Hepatocyte (in vitro differentiated cells): ENCODE measurements at regions not wholly inside any gene's neighbourhood (a gene's known extent, or its start where the extent isn't known, plus 50 kb on each side); places are given as distances from the start of the nearest gene placed in this dataset.

ENCODE experiments used
- DNase-seq: peaks from one replicate; pipeline ENCODE4 v3.0.0-alpha.2; 2016; ENCODE audit warnings: low spot score
- H2AFZ ChIP-seq: fragments of 200-600 bp; sonication (generic); 2 replicates; pipeline ENCODE4 v1.6.0; 2016; ENCODE audit warnings: antibody characterized with exemption, mild to moderate bottlenecking
- H3K27ac ChIP-seq: fragments of 200-600 bp; sonication (generic); 2 replicates; pipeline ENCODE4 v1.5.1; 2016; ENCODE audit warnings: mild to moderate bottlenecking
- H3K27me3 ChIP-seq: fragments of 200-600 bp; sonication (generic); 2 replicates; pipeline ENCODE4 v1.6.1; 2016
- H3K36me3 ChIP-seq: fragments of 200-600 bp; sonication (generic); replicated peaks from 2 replicates; pipeline ENCODE4 v1.5.1; 2016; ENCODE audit warnings: low read depth; ENCODE audit not compliant: insufficient read depth
- H3K4me1 ChIP-seq: fragments of 200-600 bp; sonication (generic); 2 replicates; pipeline ENCODE4 v1.5.1; 2016; ENCODE audit warnings: mild to moderate bottlenecking, moderate library complexity; ENCODE audit not compliant: insufficient read depth
- H3K4me2 ChIP-seq: fragments of 200-600 bp; sonication (generic); 2 replicates; pipeline ENCODE4 v1.6.0; 2016
- H3K4me3 ChIP-seq: fragments of 200-600 bp; sonication (generic); 2 replicates; pipeline ENCODE4 v1.5.1; 2016; ENCODE audit warnings: mild to moderate bottlenecking
- H3K79me2 ChIP-seq: fragments of 200-600 bp; sonication (generic); 2 replicates; pipeline ENCODE4 v1.6.0; 2017; ENCODE audit warnings: mild to moderate bottlenecking
- H3K9me2 ChIP-seq: fragments of 200-600 bp; sonication (generic); replicated peaks from 2 replicates; pipeline ENCODE4 v1.6.0; 2017; ENCODE audit warnings: mild to moderate bottlenecking; ENCODE audit not compliant: insufficient read depth
- H3K9me3 ChIP-seq: fragments of 200-600 bp; sonication (generic); 2 replicates; pipeline ENCODE4 v1.5.1; 2016; ENCODE audit warnings: low read depth, mild to moderate bottlenecking
- H4K20me1 ChIP-seq: fragments of 200-600 bp; sonication (generic); 2 replicates; pipeline ENCODE4 v1.6.0; 2016; ENCODE audit warnings: mild to moderate bottlenecking; ENCODE audit not compliant: insufficient read depth, poor library complexity, severe bottlenecking
- CTCF ChIP-seq: fragments of 200-600 bp; sonication (generic); IDR thresholded peaks from 2 replicates; pipeline ENCODE4 v1.5.1; 2016; ENCODE audit warnings: antibody characterized with exemption, mild to moderate bottlenecking; ENCODE audit not compliant: poor library complexity
- EZH2 ChIP-seq: fragments of 200-600 bp; sonication (generic); IDR thresholded peaks from 2 replicates; pipeline ENCODE4 v1.6.1; 2016; ENCODE audit warnings: antibody characterized with exemption, mild to moderate bottlenecking, borderline replicate concordance
- EZH2phosphoT487 ChIP-seq: fragments of 200-600 bp; sonication (generic); IDR thresholded peaks from one replicate; pipeline ENCODE4 v1.6.1; 2018; ENCODE audit warnings: antibody characterized with exemption, mild to moderate bottlenecking, low read depth, moderate library complexity; ENCODE audit not compliant: unreplicated experiment, severe bottlenecking
- WGBS: methylation state at CpG from one replicate; pipeline ENCODE4 v1.1.6; 2016; ENCODE audit warnings: low lambda C conversion rate; ENCODE audit errors: missing lambda C conversion rate; 5-methylcytosine and 5-hydroxymethylcytosine counted together

GRCh38 chr5:118597543-118597942 lies 390.8 kb downstream of the DTWD2 start:
- H3K9me3 ChIP-seq: no peaks in the 10 kb centered on the region
- no peak overlapping the region for H2AFZ ChIP-seq
- TF ChIP-seq EZH2: no peak
- TF ChIP-seq EZH2phosphoT487: no peak
- TF ChIP-seq CTCF: no peak
- no peaks in the 10 kb centered on the region for H4K20me1 ChIP-seq
- no peak for DNase-seq
- 48% methylated on average over 3 of the region's 3 CpGs for WGBS
- H3K4me3 ChIP-seq: no peak overlapping the region
- H3K36me3 ChIP-seq: no peaks in the 10 kb centered on the region
- no peaks in the 10 kb centered on the region for H3K79me2 ChIP-seq
- no peak overlapping the region for H3K4me2 ChIP-seq
- no peaks in the 10 kb centered on the region for H3K27me3 ChIP-seq
- H3K4me1 ChIP-seq: no peaks in the 10 kb centered on the region
- no peak overlapping the region for H3K27ac ChIP-seq
- H3K9me2 ChIP-seq: no peaks in the 10 kb centered on the region

GRCh38 chr5:118596255-118596654 lies 392.1 kb downstream of the DTWD2 start:
- H3K4me3 ChIP-seq: no peak overlapping the region
- no peak overlapping the region for H3K4me2 ChIP-seq
- no peaks in the 10 kb centered on the region for H3K79me2 ChIP-seq
- H3K4me1 ChIP-seq: no peaks in the 10 kb centered on the region
- WGBS: 92% methylated on average over 4 of the region's 4 CpGs
- H2AFZ ChIP-seq: no peak overlapping the region
- no peak overlapping the region for H3K27ac ChIP-seq
- TF ChIP-seq EZH2: no peak
- no peak for TF ChIP-seq CTCF
- no peak for TF ChIP-seq EZH2phosphoT487
- no peaks in the 10 kb centered on the region for H3K27me3 ChIP-seq
- no peaks in the 10 kb centered on the region for H3K9me3 ChIP-seq
- no peaks in the 10 kb centered on the region for H4K20me1 ChIP-seq
- H3K36me3 ChIP-seq: no peaks in the 10 kb centered on the region
- no peaks in the 10 kb centered on the region for H3K9me2 ChIP-seq
- no peak for DNase-seq

GRCh38 chr5:118593003-118593328 lies 395.4 kb downstream of the DTWD2 start:
- Histone ChIP-seq H3K9me3 (no peaks in the 10 kb centered on the region), H3K27ac (no peak overlapping the region), H4K20me1 (no peaks in the 10 kb centered on the region), H3K4me1 (no peaks in the 10 kb centered on the region), H2AFZ (no peak overlapping the region), H3K4me2 (no peak overlapping the region), H3K9me2 (no peaks in the 10 kb centered on the region), H3K79me2 (no peaks in the 10 kb centered on the region), H3K36me3 (no peaks in the 10 kb centered on the region), H3K27me3 (no peaks in the 10 kb centered on the region), H3K4me3 (no peak overlapping the region)
- DNase-seq: no peak
- no peak for TF ChIP-seq CTCF
- no peak for TF ChIP-seq EZH2
- TF ChIP-seq EZH2phosphoT487: no peak
- 76% methylated on average over 1 of the region's 1 CpG for WGBS

GRCh38 chr5:118592229-118593002 lies 395.9 kb downstream of the DTWD2 start:
- no peak overlapping the region for H2AFZ ChIP-seq
- no peak overlapping the region for H3K27ac ChIP-seq
- H3K4me2 ChIP-seq: no peak overlapping the region
- no peak overlapping the region for H3K4me3 ChIP-seq
- no peaks in the 10 kb centered on the region for H4K20me1 ChIP-seq
- H3K36me3 ChIP-seq: no peaks in the 10 kb centered on the region
- no peaks in the 10 kb centered on the region for H3K9me2 ChIP-seq
- H3K27me3 ChIP-seq: no peaks in the 10 kb centered on the region
- TF ChIP-seq EZH2 (no peak), CTCF (no peak), EZH2phosphoT487 (no peak)
- 81% methylated on average over 5 of the region's 5 CpGs for WGBS
- H3K9me3 ChIP-seq: no peaks in the 10 kb centered on the region
- H3K4me1 ChIP-seq: no peaks in the 10 kb centered on the region
- DNase-seq: no peak
- no peaks in the 10 kb centered on the region for H3K79me2 ChIP-seq
